ENCODE measurements at regions not wholly inside any gene's neighbourhood (a gene's known extent, or its start where the extent isn't known, plus 50 kb on each side); places are given as distances from the start of the nearest gene placed in this dataset.

DNA sequence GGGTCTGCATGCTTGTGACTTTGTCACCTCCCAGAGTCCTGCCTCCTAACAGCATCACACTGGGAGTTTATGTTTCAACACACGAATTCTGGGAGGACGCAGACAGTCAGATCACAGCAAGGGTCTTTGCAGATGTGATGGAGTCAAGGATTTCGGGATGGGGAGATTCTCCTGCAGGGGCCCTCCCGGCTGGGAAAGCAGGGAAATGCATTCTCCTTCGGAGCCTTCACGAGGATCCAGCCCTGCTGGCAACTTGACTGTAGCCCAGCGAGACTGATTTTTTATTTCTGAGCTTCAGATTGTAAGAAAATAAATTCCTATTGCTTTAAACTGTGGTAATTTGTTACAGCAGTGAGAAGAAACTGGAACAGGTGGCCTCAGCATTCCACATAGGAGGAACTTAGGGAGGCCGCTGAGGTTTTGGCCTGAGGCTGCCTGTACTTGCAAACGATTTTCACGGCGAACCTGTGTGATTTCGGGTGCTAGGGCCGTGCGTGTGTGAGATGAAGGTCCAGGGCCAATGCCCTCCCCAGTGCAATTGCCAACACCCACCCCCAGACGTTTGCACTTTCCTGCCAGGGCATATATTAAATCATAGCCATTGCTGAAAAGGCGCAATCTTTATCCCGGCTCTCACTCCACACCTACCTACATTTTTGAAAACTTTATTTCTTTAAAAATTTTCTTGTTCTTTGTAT lies 79.8 kb downstream of the ASB1 start:
- TF ChIP-seq, protein P1, sequence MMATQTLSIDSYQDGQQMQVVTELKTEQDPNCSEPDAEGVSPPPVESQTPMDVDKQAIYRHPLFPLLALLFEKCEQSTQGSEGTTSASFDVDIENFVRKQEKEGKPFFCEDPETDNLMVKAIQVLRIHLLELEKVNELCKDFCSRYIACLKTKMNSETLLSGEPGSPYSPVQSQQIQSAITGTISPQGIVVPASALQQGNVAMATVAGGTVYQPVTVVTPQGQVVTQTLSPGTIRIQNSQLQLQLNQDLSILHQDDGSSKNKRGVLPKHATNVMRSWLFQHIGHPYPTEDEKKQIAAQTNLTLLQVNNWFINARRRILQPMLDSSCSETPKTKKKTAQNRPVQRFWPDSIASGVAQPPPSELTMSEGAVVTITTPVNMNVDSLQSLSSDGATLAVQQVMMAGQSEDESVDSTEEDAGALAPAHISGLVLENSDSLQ (IDR thresholded peaks at IDR 0.05): no peak
- TF ChIP-seq SUZ12 (IDR thresholded peaks at IDR 0.05) (no peak), LEF1 (IDR thresholded peaks at IDR 0.05; ENCODE audit: borderline replicate concordance) (no peak), ELF4 (IDR thresholded peaks at IDR 0.05) (no peak), FOXM1 (IDR thresholded peaks at IDR 0.05; ENCODE audit: borderline replicate concordance) (no peak), BHLHE40 (IDR thresholded peaks at IDR 0.05; ENCODE audit: borderline replicate concordance) (no peak), SP1 (IDR thresholded peaks at IDR 0.05) (no peak), TARDBP (IDR thresholded peaks at IDR 0.05) (no peak), L3MBTL2 (conservative IDR thresholded peaks at IDR 0.05) (no peak), CTBP1 (IDR thresholded peaks at IDR 0.05; ENCODE audit: borderline replicate concordance) (no peak)
- no peak for DNase-seq (ENCODE audit: extremely low spot score)
- ChIA-PET POLR2A (no interaction called here), CTCF (no interaction called here)

DNA sequence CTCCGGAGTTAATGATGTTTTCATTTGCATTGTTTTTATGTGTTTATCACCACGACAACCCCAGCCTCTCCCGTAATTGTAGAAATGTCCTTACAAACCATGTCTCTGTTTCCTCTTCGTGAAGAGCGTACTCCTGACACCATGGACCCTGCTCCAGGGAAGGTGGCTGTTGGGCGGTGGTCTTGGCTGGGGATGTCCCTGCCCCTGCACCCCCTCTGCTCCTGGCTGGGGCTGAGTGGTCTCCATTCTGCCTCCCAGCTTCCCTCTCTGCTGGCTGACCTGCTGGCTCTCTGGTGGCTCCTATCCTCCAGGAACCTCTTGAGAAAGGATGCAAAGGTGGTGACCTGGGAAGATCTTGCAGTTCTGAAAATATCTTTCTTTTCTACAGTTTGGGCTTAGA lies 81.1 kb downstream of the ASB1 start:
- no peak for DNase-seq (ENCODE audit: extremely low spot score)
- POLR2A ChIA-PET: no interaction called here
- no peak for TF ChIP-seq NFRKB (IDR thresholded peaks at IDR 0.05)
- TF ChIP-seq ELF4 (IDR thresholded peaks at IDR 0.05): no peak
- TF ChIP-seq L3MBTL2 (conservative IDR thresholded peaks at IDR 0.05): no peak
- no peak for TF ChIP-seq FOXA1 (IDR thresholded peaks at IDR 0.05)
- no peak for TF ChIP-seq ZNF384 (IDR thresholded peaks at IDR 0.05)
- CTCF ChIA-PET: no interaction called here

DNA sequence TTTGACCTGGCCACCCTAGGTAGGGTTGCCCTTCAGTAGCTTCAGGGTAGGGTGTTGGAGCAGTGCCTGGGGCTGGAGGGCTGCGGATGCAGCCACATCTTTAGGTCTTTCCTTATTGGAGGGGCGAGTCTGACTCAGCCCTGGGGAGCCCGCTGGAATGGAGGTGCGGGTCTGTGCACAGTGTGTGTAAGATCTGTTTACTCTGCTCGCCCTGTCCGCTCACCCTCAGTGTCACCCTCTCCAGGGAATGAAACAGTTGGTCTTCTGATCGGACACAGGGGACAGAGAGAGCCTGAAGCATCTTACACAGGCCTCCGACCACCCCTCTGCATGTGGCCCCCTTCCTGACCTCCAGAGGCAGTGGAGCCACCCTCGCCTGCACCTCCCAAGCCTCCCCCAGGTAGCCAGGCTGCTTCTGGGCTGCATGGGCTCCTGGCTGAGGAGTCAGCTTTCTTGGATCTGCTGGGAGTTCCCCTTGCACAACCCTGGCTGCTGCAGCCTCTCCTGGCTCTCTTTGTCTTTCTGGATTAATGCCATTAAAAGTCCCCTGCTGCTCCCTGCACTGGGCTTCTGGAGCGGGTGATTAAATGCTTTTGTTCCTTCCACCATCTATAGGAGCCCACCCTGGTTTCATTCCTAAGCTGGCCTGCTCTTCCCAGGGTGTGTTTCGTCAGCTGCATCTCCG lies 82.6 kb downstream of the ASB1 start:
- TF ChIP-seq ARNT (IDR thresholded peaks at IDR 0.05) (no peak), LEF1 (IDR thresholded peaks at IDR 0.05; ENCODE audit: borderline replicate concordance) (no peak), FOXA1 (IDR thresholded peaks at IDR 0.05) (no peak), FOXK2 (IDR thresholded peaks at IDR 0.05) (no peak), TARDBP (IDR thresholded peaks at IDR 0.05) (no peak), SUZ12 (IDR thresholded peaks at IDR 0.05) (no peak), SP1 (IDR thresholded peaks at IDR 0.05) (no peak), CTBP1 (IDR thresholded peaks at IDR 0.05; ENCODE audit: borderline replicate concordance) (no peak), HDGF (IDR thresholded peaks at IDR 0.05; ENCODE audit: borderline replicate concordance) (no peak), FOXM1 (IDR thresholded peaks at IDR 0.05; ENCODE audit: borderline replicate concordance) (no peak), ELF4 (IDR thresholded peaks at IDR 0.05) (no peak), ZNF384 (IDR thresholded peaks at IDR 0.05) (no peak), BHLHE40 (IDR thresholded peaks at IDR 0.05; ENCODE audit: borderline replicate concordance) (no peak)
- TF ChIP-seq, protein P1 (IDR thresholded peaks at IDR 0.05): no peak
- DNase-seq (ENCODE audit: extremely low spot score): no peak
- POLR2A ChIA-PET: no interaction called here
- CTCF ChIA-PET: no interaction called here

DNA sequence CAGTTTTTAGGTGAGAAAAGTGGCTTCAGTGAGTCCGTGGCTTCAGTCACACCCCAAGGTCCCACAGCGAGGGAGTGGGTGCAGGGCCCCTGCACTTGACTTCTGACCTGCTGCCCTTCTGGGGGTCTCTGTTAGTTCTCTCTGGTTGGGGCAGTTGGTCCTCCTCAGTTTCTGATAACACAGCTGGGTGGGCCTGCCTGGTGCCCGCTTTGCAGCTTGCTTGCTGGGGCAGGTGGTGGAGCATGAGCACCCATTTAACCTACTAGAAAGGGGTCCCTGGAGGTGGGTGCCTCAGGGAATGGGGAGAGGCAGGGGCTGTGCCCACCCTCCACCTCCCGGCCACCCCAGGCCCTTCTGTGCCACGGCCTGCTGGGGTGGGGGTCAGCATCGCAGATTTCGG lies 83.2 kb downstream of the ASB1 start:
- TF ChIP-seq FOXK2 (IDR thresholded peaks at IDR 0.05) (no peak), HDGF (IDR thresholded peaks at IDR 0.05; ENCODE audit: borderline replicate concordance) (no peak), SP1 (IDR thresholded peaks at IDR 0.05) (no peak), FOXM1 (IDR thresholded peaks at IDR 0.05; ENCODE audit: borderline replicate concordance) (no peak)
- DNase-seq (ENCODE audit: extremely low spot score): no peak
- POLR2A ChIA-PET: no interaction called here
- CTCF ChIA-PET: no interaction called here

DNA sequence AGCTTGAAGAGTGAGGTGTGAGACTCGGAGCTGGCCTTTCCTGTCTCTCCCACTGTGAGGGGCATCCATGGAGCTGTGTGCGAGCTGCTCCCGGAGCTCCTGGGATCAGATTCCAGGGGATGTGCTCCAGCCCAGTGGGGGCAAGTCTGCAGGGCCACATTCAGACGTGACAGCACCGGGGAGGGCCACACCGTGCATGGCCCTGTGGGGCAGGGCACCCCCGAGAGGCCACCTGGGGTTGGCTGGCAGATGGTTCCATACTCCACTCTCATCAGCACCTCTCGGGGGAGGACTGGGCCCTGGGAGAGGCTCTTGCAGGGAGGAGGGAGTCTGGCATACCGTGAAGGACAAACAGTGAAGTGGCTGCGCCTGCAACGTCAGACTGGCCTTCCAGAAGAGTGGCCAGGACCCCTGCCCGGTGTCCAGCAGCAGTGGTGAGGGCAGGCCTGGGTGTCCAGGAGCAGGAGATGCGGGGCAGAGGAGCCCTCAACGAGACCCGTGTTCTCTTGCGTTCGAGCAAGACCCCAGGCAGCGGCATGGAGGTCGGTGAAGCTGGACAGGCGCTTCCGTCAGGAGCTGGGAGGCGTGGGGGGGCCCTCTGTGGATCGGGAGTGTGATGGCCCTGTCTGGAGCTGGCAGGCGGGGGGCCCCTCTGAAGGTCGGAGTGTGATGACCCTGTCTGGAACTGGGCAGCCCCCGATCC lies 84.3 kb downstream of the ASB1 start:
- ChIA-PET POLR2A (no interaction called here), CTCF (no interaction called here)
- TF ChIP-seq FOXK2 (IDR thresholded peaks at IDR 0.05): no peak
- TF ChIP-seq ZNF384 (IDR thresholded peaks at IDR 0.05): no peak
- no peak for TF ChIP-seq ELF4 (IDR thresholded peaks at IDR 0.05)
- no peak for TF ChIP-seq L3MBTL2 (conservative IDR thresholded peaks at IDR 0.05)
- no peak for TF ChIP-seq NFRKB (IDR thresholded peaks at IDR 0.05)
- no peak for TF ChIP-seq LEF1 (IDR thresholded peaks at IDR 0.05; ENCODE audit: borderline replicate concordance)

DNA sequence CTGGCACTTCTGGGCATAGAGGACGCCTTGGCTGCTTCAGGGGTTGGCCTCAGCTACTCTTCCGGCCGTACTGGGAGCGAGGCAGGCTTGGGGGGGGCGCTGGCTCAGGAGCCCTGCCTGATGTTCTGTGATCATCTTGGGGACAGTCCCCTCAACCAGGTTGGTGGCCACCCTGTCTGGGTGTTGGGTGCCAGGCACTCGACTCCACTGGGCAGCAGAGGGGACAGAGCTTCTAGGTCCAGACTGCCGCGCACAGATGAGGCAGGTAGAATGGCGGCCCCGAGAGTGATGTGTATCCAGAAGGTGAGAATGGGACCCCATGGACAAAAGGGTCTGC lies 84.9 kb downstream of the ASB1 start:
- POLR2A ChIA-PET: no interaction called here
- CTCF ChIA-PET: no interaction called here
- TF ChIP-seq SP1 (IDR thresholded peaks at IDR 0.05): no peak
- no peak for TF ChIP-seq ARNT (IDR thresholded peaks at IDR 0.05)
- TF ChIP-seq CTBP1 (IDR thresholded peaks at IDR 0.05; ENCODE audit: borderline replicate concordance): no peak
- TF ChIP-seq NFRKB (IDR thresholded peaks at IDR 0.05): no peak
- TF ChIP-seq ELF4 (IDR thresholded peaks at IDR 0.05): no peak
- no peak for TF ChIP-seq FOXA1 (IDR thresholded peaks at IDR 0.05)
- TF ChIP-seq TARDBP (IDR thresholded peaks at IDR 0.05): no peak
- no peak for TF ChIP-seq BHLHE40 (IDR thresholded peaks at IDR 0.05; ENCODE audit: borderline replicate concordance)
- TF ChIP-seq HDGF (IDR thresholded peaks at IDR 0.05; ENCODE audit: borderline replicate concordance): no peak
- no peak for TF ChIP-seq L3MBTL2 (conservative IDR thresholded peaks at IDR 0.05)
- no peak for TF ChIP-seq FOXK2 (IDR thresholded peaks at IDR 0.05)
- no peak for TF ChIP-seq FOXM1 (IDR thresholded peaks at IDR 0.05; ENCODE audit: borderline replicate concordance)
- no peak for TF ChIP-seq ZNF384 (IDR thresholded peaks at IDR 0.05)
- TF ChIP-seq, protein P1 (IDR thresholded peaks at IDR 0.05): no peak
- no peak for TF ChIP-seq SUZ12 (IDR thresholded peaks at IDR 0.05)
- no peak for TF ChIP-seq LEF1 (IDR thresholded peaks at IDR 0.05; ENCODE audit: borderline replicate concordance)

More for the DNA sequence above, 84.3 kb downstream of the ASB1 start:
- DNase-seq (ENCODE audit: extremely low spot score): no peak

More for the DNA sequence above, 84.9 kb downstream of the ASB1 start:
- DNase-seq (ENCODE audit: extremely low spot score): no peak
